CD4-positive, alpha-beta T cell treated with Interferon alpha-2 for 1 hour (primary cell): ENCODE measurements at regions not wholly inside any gene's neighbourhood (a gene's known extent, or its start where the extent isn't known, plus 50 kb on each side); places are given as distances from the start of the nearest gene placed in this dataset.
A peak's percentile ranks its signal among the peaks of the same experiment; 100 is the strongest.

Experiments
- DNase-seq, 2 donors: peaks; one replicate each; pipeline ENCODE4 v3.0.0-alpha.2; 2020 to 2022

DNA sequence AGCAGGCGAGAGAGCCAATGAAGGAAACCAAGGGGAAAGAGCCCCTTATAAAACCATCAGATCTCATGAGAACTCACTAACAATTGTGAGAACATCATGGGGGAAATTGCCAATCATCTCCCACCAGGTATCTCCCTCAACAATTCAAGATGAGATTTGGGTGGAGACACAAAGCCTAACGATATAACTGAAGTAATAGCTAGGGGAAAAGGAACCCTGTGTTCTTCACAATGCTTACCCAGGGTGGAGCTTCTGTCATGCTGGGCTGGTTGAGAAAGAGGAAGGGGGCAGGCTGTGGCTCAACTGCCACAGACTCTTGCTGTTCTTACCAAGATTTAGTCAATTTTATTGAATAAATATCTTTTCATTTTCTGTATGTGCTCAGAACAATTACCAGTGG lies 392.1 kb upstream of the HS6ST1 start:
- DNase-seq, result no peak

DNA sequence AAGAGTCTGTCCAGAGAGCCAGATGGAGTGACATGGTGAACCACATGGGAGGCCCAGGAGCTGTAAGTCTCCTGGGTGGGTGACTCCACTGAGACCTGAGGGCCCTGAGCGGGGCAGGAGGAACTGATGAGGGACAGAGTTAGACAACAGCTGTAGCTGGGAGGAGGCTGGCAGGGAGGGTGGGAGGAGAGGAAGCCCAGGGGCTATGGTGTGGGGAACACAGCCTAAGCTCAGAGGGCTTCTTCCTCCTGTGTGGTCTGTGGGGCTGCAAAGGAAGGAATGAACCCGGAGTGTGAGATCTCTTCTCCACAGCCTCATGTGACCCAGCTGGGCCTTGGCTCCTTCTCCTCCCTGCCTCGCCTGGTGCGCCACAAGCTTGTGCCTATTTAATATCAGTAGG lies 395.6 kb upstream of the HS6ST1 start:
- no peak for DNase-seq

DNA sequence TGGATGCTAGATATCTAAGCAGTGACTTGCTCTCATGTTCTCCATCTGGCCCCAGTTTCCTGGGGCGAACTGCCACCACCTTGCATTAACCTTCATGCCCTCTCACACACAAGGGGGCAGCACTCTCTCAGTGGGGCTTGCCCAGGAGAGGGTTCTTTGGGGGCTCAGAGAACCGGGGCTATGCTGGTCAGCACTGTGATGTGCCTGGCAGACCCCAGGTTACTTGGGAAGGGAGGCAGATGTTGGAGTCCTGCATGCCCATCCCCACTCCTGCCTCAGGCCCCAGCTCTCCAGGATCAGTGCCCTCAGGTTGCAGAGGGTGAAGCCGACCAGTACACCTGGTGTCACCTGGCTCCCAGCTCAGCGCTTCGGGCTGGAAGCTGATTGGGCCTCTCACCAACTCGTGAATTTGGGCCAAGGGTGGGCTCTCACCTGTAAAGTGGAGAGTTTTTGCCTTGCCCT lies 396.2 kb upstream of the HS6ST1 start:
- DNase-seq, result no peak

DNA sequence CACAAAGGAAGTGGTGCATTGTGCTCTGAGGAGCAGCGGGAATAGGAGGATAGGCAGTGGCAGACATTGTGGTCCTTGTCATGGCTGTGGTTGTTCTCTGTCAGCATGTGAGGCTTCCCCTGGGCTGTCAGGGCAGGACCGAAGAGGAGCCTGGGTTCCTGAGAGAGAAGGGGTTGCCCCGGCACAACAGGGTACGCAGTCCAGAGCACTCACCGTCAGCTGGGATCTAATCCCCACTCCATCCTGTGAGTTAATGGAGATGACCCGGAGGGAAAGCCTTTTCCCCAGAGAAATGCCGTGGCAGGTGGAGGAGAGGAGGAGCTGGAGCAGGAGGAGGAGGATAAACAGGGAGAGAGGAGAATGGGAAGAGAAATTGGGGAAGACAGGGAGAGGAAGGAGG lies 396.7 kb upstream of the HS6ST1 start:
- no peak for DNase-seq

DNA sequence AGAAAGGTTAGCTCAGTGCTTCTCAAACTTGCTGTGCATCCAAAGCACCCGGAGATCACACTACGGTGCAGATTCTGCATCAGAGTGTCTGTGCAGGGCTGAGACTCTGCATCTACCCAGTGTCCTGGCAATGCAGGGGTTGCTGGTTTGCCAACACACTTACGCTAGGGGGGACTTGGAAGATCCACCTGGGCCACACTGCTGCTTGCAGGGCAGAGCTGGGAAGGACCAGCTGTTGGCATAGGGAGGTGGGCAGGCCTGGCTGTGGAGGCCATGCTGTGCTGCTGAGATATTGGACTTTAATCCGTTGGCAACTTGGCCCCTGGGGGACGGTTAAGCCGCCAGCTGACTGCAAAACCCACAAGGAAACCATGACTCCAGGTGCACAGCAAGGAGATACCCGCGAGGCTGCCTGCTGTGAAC lies 397.6 kb upstream of the HS6ST1 start:
- no peak for DNase-seq

DNA sequence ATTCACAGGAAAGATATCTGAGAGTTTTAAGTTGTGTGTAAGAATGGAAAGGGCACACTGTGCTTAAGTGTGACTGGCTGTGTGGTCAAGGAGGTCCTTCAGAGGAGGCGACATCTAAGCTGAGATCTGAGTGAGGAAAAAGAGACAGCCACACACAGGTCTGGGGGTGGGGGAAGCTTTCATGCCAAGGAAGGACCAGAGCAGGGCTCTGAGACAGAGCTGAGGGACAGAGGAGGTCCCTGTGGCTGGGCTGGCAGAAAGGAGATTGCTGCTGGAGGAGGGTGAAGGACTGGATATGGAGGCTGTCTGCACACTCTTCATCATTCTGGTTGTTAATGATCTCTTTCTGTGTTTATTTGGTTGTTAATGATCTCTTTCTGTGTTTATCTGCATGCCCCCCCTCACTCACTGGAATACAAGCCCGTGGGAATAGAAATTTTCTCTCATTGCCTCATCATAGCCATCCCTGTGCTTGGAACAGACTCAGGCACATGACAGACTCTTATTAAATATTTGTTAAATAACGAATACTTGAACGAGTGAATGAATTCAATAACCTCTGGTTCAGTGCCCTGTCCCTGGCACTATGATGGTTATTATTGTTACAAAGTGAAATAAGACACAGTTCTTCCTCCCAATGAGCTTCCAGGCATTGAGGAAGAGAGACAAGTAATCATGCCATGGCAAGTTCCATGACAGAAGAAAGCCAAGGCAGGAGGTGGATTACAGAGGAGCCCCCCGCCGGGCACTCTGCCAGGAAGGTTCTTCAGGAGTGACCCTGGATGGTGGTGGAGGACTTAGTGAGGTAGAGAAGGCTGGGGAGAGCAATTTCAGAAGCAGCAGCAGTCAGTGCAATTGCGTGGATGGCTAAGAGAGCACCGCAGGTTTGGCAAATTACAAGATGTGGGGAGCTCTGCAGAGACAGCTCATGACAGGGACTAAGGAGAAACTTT lies 399.4 kb upstream of the HS6ST1 start:
- DNase-seq, result no peak

DNA sequence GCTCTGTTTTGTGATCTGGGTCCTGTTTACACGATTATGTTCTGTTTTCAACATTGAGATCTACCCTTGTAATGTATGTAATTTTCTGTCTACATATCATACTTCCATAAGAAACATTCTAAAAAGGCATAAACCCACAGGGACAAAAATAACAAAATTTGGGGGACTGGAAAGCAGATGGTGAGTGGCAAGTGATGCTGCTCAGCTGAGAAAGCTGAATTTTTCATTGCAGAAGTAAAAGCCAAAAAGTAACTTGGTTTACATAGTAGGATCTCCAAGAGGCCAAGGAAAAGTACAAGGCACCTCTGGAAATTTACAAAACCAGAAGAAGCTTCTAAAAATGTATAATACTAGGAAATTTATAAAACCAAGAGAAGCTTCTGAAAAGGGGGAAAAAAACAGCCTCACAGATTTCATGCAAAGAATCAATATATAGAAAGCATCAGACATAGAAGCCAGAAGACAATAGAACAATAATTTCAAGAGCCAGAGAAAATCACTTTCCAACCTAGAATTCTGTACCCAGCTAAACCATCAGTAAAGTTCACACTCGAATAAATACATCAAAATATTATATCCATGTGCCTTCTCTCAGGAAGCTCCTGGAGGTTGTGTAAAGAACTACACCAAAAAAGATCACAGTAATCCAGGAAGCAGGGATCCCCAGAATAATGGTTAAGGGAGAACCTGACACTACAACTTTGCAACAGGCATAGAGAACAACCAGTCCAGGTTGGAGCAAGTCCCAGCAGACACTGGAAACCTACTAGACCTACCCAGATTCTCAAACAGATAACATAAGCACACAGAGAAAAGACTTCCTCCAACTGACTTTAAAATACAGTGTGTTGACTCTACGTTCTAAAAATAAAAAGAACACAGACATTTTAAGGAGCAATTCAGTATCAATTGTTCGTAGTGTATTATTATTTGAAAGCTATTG lies 401.7 kb upstream of the HS6ST1 start:
- no peak for DNase-seq

DNA sequence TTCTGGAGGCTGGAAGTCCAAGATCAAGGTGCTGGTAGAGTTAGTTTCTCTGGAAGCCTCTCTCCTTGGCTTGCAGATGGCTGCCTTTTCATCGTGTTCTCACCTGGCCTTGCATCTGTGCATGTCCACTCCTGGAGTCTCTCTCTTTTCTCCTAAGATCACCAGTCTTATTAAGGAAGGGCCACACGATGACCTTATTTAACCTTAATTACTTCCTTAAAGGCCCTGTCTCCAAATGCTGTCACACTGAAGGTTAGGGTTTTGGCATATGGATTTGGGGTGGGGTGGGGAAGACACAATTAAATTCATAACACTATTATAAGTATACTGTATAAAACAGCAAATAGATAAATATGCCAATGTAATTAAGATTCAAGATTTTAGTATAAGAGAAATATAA lies 402.4 kb upstream of the HS6ST1 start:
- DNase-seq, result no peak

DNA sequence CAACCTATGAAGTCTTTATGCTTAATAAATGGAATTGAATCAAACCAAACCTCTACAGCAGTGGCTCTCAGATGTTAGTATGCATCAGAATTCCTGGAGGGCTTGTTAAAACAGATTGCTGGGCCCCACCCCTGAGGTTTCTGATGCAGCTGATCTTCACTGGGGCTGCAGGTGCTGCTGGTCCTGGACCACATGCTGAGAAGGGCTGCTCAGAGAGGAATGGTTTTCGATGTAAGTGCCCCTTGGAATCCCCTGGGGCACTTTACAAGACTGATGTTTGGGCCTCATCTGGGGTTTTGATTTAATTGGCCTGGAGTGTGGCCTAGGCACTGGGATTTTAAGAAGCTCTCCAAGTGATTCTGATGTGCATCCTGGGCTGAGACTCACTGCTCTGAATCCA lies 403.8 kb upstream of the HS6ST1 start:
- no peak for DNase-seq

DNA sequence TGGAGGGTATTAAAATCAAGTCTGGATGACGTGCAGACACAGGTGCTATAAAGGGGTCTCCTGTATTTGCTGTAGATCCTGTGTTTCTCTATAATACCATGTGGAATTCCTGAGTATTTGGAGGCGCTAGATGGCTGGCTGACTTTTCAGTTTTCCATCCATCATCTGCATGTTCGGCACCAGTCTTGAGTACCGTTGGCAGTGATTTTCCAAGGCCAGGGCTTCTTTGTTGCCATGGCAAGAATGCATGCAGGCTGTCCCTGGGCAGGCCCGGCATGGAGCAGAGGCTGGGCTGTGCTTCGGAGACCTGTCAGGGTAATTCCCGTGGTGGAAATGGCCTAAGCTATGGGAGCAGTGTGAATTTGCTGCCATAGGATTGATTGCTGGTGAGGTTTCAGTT lies 405.9 kb upstream of the HS6ST1 start:
- DNase-seq, result no peak

DNA sequence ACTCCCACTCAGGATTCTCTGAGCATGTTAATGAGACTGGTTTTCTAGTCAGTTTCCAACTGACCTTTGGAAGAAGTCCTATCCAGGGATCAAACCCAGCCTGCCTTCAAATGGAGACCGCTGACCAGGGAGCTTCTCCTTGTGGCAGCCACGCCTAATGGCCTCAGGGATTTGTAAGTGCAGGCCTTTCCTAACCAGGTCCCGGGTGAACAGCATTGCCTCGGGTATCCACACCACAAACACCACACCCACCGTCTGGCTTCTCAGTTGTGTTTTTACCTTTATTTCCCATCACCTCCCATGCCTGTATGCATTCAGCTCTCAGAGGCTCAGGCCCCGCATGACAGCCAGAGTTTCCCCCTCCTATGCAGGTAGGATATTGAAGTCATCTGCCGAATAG lies 406.3 kb upstream of the HS6ST1 start:
- DNase-seq, result no peak

DNA sequence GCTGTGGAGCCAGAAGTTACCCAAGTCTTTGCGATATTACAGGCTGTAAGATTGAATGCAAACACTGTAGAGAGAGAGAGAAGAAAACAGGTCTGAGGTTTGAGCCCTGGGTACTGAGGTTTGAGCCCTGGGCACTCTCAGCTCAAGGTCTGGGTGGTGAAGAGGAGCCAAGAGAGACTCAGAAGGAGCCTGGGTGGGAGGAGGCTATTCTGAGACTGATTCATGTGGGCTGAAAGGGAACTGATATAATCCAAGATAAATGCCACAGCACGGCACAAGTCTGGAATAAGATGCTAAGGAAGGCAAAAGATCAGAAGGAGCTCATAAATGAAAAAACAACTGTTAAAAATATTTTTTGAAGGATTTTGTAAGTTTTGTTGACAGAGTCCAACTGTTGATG lies 407.6 kb upstream of the HS6ST1 start:
- no peak for DNase-seq

DNA sequence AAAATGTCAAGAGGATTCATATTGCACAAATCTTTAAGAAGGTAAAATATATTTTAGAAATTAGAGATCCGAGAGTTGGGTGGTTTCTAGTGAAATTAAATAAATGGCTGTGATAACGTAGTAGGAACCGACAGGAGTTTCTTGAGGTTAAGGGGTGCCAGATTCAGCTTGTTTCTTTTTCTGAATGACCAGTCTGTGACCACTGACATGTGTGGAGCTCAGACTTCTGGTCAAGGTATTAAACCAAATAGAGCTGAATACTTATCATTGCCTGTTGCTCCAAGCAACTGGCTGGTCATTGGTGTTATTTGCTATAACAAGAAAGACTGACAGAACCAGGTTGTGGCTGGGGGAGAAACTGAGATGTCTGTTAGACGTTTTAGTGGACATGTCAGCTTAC lies 408.2 kb upstream of the HS6ST1 start:
- no peak for DNase-seq

DNA sequence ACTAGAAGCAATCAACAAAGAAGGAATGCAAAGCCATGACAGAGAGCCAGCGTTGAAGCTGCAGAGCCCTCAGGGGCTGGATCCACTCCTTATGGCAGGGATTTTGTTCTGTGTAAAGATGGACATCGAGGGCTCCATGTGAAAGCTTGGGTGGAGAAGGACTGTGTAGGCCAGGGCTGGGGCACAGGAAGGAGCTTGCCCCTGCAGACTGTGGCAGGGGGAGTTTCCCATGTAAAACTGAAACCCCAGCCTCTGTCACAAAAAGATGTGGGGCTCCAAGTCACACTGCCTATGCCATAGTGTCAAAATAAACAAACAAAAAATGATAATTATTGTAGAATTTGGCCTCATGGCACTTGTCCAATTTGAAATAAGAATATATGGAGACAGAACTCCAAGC lies 408.7 kb upstream of the HS6ST1 start:
- no peak for DNase-seq

DNA sequence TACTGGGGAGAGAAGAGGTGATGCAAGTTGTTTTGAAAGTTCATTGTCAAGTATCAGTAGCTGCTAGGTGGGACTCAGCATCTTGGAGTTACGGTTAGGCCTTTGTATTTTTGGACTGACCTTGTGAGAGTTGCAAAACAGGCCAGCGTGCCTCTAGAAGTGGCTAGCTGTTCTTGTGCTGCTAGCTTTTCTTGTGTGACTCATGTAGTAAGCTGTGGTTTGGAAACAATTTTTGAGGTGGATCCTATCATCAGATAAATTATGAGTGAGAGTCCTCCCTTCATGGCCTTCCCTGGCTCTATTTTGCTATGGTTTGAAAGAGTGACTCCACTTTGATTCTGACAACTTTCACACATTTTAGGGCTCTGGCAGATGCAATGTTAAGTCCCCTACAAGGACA lies 409.2 kb upstream of the HS6ST1 start:
- no peak for DNase-seq

DNA sequence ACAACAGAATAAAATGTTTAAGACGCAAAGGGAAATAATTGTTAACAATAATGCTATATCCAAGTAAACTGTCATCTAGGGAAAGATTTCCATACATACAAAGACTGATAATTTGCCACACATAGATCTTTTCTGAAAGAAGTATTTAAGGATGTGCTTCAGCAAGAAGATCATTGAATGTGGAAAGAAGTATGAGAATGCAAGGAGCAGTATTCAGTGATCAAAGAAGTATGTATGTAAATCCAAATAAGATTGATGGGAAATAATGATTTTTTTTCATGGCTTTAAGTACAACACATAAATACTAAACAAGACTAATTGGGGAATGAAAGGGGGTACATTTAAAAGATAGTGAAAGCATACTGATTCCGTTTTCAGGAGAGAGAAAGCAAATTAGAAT lies 410.4 kb upstream of the HS6ST1 start:
- DNase-seq, result no peak

DNA sequence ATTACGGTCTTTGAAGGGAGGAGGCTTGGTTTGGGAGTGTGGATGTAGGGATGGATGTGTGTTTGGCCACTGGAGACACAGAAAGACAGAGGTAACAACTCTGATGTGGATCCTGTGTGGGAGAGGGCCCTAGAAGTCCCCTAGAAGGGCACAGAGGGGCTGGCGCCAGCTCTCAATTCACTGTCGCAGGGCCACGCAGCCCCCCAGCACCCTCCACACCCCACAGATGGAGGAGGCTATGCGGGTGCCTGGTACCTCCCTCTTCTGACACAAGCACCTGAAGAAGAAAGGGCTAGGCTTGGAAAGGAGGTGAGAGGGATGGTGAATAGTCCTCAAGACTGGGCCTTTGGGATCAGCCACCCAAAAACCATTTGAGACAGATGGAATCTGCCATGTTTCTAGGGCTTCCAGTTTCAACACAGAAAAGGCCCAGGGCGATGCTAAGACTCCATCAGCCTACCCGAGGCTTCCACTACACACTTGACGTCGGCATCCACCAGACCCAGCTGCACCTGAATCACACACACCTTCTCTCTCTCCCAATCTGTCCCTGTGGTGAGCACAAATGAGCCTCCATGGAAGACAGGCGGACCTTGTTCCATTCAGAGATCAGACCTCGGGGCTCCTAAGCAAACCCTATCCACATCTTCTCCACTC lies 413.5 kb upstream of the HS6ST1 start:
- DNase-seq, result no peak

DNA sequence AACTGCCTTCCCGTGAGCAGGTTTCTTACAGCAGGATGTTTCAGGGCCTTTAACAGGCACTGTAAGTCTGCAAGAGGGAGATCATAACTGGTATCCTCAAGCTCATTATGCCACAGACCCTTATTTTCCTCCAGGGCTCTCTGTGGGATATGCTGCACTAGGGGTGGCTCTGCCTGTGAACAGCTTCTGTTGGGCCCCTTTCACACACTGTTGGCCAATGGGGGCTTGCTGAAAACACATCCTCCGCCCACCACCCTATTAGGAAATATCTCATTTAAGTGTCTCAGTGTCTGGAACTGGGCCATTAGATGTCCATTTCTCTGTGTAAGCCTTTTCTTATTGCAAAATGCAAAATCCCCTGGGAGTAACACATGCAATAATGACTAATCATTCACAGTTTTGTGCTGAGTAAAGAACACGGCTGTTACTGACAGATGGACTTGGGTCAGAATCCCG lies 414.3 kb upstream of the HS6ST1 start:
- DNase-seq, result no peak

DNA sequence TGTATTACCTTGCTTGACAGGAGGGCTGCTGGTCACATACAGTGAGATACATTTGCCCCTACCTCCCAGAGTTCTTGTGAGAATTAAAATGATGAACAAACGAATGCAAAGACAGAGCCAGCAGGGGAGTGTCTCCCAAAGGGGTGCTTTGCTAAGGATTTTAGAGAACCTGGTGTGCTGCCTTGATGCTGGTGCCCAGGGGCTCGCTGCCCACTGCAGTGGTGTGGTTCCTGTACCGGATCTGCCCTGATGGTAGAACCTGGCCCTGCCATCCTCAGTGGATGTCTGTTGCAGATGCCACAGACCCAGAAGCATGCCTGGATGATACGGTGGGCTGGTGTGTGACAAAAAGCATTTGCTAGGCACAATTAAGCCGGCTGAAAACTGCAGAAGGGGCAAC lies 414.8 kb upstream of the HS6ST1 start:
- DNase-seq, result no peak

DNA sequence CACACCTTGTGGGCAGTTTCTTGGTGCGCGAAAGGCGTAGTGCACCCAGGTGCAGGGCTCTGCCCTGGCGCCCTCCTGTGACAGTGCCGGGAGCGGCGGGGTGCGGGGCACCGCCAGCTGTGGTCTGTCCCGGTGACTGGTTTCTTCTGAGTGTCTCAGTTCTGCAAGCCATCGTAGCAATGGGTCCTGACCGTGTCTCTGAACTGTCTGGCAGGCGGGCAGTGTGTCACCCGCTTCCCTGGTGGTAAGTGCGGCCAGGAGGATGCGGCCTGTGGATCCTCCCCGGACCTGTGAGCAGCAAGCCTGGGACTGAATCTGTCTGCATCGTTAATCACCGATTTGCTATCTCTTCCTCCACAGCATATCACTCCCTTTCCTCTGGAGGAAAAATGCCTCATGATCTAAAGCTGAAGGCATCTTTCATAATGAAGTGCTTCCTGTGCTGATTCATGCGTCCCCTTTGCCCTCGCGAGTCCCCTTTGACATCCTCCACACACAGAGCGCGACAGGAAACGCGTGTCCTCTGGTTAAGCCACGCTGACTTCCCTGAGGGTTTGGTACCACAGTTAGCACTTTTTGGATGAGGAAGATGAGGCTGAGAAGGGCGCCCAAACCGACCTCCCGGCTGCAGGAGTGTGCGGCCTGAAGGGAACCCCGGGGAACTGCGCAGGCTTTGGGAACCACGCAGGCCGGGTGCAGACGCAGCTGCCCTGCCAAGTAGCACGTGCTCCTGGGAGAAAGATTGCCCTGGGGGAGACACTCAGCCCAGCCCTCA lies 416.0 kb upstream of the HS6ST1 start:
- DNase-seq, result peak in 1 of 2 donors; percentile 48

DNA sequence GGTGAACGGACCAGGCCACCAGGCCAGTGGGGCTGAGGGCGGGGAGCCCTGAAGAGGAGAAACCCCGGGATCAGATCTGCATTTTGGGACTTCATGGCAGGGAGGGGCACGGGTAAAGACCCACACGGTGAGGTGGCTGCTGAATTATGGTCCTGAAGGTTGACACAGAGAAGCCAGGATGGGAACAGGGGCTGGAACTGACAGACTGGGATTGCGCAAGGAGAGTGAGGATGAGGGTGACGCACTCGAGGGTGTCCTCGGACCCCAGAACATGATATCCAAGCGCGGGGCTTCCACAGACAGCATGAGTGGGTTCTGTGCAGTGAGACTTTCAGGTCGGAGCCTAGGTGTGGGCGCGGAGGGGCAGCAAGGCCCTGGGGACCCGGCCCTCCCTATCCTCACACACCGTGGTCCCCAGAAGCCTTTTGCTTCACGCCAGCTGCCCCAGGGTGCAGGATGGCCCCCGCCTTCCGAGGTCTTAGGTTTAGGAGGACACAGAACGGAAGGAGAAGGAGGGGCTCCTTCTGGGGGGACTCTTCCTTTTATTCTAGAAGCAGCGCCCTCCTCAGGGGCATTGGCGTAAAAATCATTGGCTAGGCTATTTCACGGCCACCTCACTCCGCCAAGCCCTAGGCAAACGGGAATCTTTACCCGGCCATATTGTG lies 416.8 kb upstream of the HS6ST1 start:
- DNase-seq, result no peak
